ENCODE measurements at regions not wholly inside any gene's neighbourhood (a gene's known extent, or its start where the extent isn't known, plus 50 kb on each side); places are given as distances from the start of the nearest gene placed in this dataset.

DNA sequence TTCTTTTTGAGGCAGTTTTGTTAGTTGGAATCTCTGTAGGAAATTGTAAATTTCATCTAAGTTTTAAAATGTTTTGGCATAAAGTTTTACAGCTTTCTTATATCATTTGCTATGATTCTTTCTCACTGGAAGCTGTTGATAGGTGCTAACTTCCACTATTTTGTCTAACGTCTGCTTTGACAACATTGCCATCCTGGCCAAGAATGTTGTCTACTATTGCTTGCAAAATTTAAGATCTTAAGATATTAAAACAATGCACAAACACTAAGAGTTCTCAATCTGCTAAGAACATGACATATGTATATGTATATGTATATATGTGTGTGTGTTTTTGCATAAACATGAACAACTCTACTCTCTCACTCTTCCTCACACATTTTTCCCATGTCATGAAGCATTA is 64.1 kb upstream of the MDGA2 start:
- TF ChIP-seq YY1 (IDR thresholded peaks at IDR 0.05; ENCODE audit: insufficient read depth, insufficient read length) (no peak), ZNF274 (IDR thresholded peaks at IDR 0.05; ENCODE audit: low read depth, low read length) (no peak), SUZ12 (IDR thresholded peaks at IDR 0.05; ENCODE audit: extremely low read depth, insufficient read depth, insufficient read length) (no peak)
